GM23338 (cell line): ENCODE measurements at regions not wholly inside any gene's neighbourhood (a gene's known extent, or its start where the extent isn't known, plus 50 kb on each side); places are given as distances from the start of the nearest gene placed in this dataset.

Experiments
- ATAC-seq: fragments of 200-7000 bp; cut with Tn5 transposase; 3 replicates; pipeline ENCODE4 v1.9.1; 2020
- DNase-seq: peaks from one replicate; pipeline ENCODE4 v3.0.0-alpha.2; 2015; ENCODE audit warnings: low spot score
- H2AFZ ChIP-seq: fragments of 200-600 bp; sonication (generic); 2 replicates; pipeline ENCODE4 v1.8.0; 2016; ENCODE audit warnings: antibody characterized with exemption, mild to moderate bottlenecking, moderate library complexity
- H3F3A ChIP-seq: fragments of 200-600 bp; sonication (generic); replicated peaks from 2 replicates; pipeline ENCODE4 v1.8.0; 2017; ENCODE audit warnings: antibody characterized with exemption, mixed run types, low read depth
- H3K27ac ChIP-seq: fragments of 200-600 bp; sonication (generic); 2 replicates; pipeline ENCODE4 v1.6.1; 2016; ENCODE audit warnings: low read depth
- H3K27me3 ChIP-seq: fragments of 200-600 bp; sonication (generic); 2 replicates; pipeline ENCODE4 v1.8.0; 2016; ENCODE audit warnings: mild to moderate bottlenecking, mixed run types, moderate library complexity; ENCODE audit not compliant: insufficient read depth
- H3K36me3 ChIP-seq: fragments of 200-600 bp; sonication (generic); 2 replicates; pipeline ENCODE4 v1.8.0; 2016; ENCODE audit warnings: mild to moderate bottlenecking; ENCODE audit not compliant: insufficient read depth
- H3K4me1 ChIP-seq: fragments of 200-600 bp; sonication (generic); 2 replicates; pipeline ENCODE4 v1.8.0; 2016; ENCODE audit warnings: mild to moderate bottlenecking, moderate library complexity; ENCODE audit not compliant: insufficient read depth
- H3K4me2 ChIP-seq: fragments of 200-600 bp; sonication (generic); 2 replicates; pipeline ENCODE4 v1.7.1; 2017; ENCODE audit warnings: mixed run types
- H3K4me3 ChIP-seq: fragments of 200-600 bp; sonication (generic); 2 replicates; pipeline ENCODE4 v1.6.1; 2016; ENCODE audit warnings: mixed run types
- H3K79me2 ChIP-seq: fragments of 200-600 bp; sonication (generic); replicated peaks from 2 replicates; pipeline ENCODE4 v1.8.0; 2017; ENCODE audit warnings: mild to moderate bottlenecking; ENCODE audit not compliant: insufficient read depth
- H3K9me2 ChIP-seq: fragments of 200-600 bp; sonication (generic); 2 replicates; pipeline ENCODE4 v1.8.0; 2017; ENCODE audit not compliant: insufficient read depth
- H4K20me1 ChIP-seq: fragments of 200-600 bp; sonication (generic); replicated peaks from 2 replicates; pipeline ENCODE4 v1.8.0; 2017; ENCODE audit warnings: mild to moderate bottlenecking; ENCODE audit not compliant: insufficient read depth
- H3K27ac Mint-ChIP-seq: 2 replicates; pipeline ENCODE4 v1.8.0; 2020; ENCODE audit warnings: inconsistent platforms, mild to moderate bottlenecking, moderate library complexity, mixed read lengths
- H3K27me3 Mint-ChIP-seq: 3 replicates; pipeline ENCODE4 v1.8.0; 2022; ENCODE audit warnings: low read depth, mild to moderate bottlenecking, moderate library complexity, mixed read lengths, inconsistent platforms; ENCODE audit not compliant: insufficient read depth, poor library complexity
- H3K36me3 Mint-ChIP-seq: 3 replicates; pipeline ENCODE4 v1.8.0; 2021; ENCODE audit warnings: low read depth, mild to moderate bottlenecking, inconsistent platforms, moderate library complexity, mixed read lengths
- H3K4me1 Mint-ChIP-seq: 3 replicates; pipeline ENCODE4 v1.8.0; 2020; ENCODE audit warnings: mild to moderate bottlenecking, inconsistent platforms, mixed read lengths
- H3K4me3 Mint-ChIP-seq: 3 replicates; pipeline ENCODE4 v1.8.0; 2021; ENCODE audit warnings: moderate library complexity, mild to moderate bottlenecking, inconsistent platforms, mixed read lengths
- H3K9me3 Mint-ChIP-seq: 3 replicates; pipeline ENCODE4 v1.8.0; 2020; ENCODE audit warnings: moderate library complexity, mild to moderate bottlenecking, inconsistent platforms, mixed read lengths
- EZH2 ChIP-seq: fragments of 200-600 bp; sonication (generic); IDR thresholded peaks from one replicate; pipeline ENCODE4 v1.8.0; 2017; ENCODE audit warnings: antibody characterized with exemption, mild to moderate bottlenecking, low read depth; ENCODE audit not compliant: unreplicated experiment
- EZH2phosphoT487 ChIP-seq: fragments of 200-600 bp; sonication (generic); IDR thresholded peaks from one replicate; pipeline ENCODE4 v1.8.1; 2018; ENCODE audit warnings: antibody characterized with exemption; ENCODE audit not compliant: unreplicated experiment
- JUNB ChIP-seq: IDR thresholded peaks from one replicate; pipeline ENCODE4 v1.6.1; 2016; ENCODE audit warnings: antibody characterized with exemption; ENCODE audit not compliant: unreplicated experiment
- NANOG ChIP-seq: IDR thresholded peaks from 2 replicates; pipeline ENCODE4 v1.6.1; 2016; ENCODE audit warnings: antibody characterized with exemption, borderline replicate concordance
- POLR2AphosphoS5 ChIP-seq: IDR thresholded peaks from 2 replicates; pipeline ENCODE4 v1.6.1; 2016; ENCODE audit warnings: antibody characterized with exemption, low read depth
- ZNF114 ChIP-seq: fragments of 250-450 bp; sonication (Bioruptor Pico); IDR thresholded peaks from 2 replicates; pipeline ENCODE4 v1.5.0; 2020; ENCODE audit warnings: mild to moderate bottlenecking, moderate library complexity
- TF ChIP-seq, protein P1 (sequence below): IDR thresholded peaks from 2 replicates; pipeline ENCODE4 v1.6.1; 2016; ENCODE audit warnings: antibody characterized with exemption
- TF ChIP-seq, protein P2 (sequence below), 2 experiments: fragments of 200-600 bp in 1 of 2; sonication (generic) in 1 of 2; conservative IDR thresholded peaks; 2 replicates each; pipeline versions ENCODE4 v1.5.1 to v1.6.1; 2016 to 2017; ENCODE audit warnings: antibody characterized with exemption in 2 of 2, low read depth in 2 of 2, mild to moderate bottlenecking in 2 of 2, moderate library complexity in 1 of 2

DNA sequence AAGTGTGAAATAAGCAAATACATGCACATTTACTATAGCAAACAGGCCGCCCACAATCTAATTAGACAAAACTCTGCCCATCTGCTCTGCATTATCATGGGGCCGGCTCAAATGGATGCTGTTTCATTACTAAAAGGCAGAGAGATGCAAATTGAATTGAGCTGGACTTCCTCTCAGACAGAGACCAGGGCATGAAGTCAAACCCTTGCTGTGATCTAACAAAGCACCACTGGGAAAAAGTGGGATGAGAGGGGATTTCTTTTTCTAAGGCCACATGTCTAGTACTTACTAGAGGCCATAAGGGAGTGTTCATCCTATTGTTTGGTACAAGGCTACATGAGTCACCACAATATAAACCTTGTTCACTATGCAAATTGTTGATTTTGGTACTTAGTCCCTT, 614.7 kb downstream of the ISL1 start:
- Histone ChIP-seq H3K4me1 (no peaks in the 10 kb centered on the region), H3K9me2 (no peaks in the 10 kb centered on the region), H3K36me3 (no peaks in the 10 kb centered on the region), H3F3A (no peaks in the 10 kb centered on the region), H4K20me1 (no peaks in the 10 kb centered on the region), H2AFZ (peak overlapping the region; percentile 23; the same call in 1 of the 2 replicates), H3K4me2 (no peak overlapping the region), H3K4me3 (no peak overlapping the region), H3K27ac (no peak overlapping the region), H3K27me3 (no peaks in the 10 kb centered on the region), H3K79me2 (no peaks in the 10 kb centered on the region)
- no peak for TF ChIP-seq NANOG
- no peak for TF ChIP-seq EZH2
- no peak for TF ChIP-seq ZNF114
- TF ChIP-seq POLR2AphosphoS5 = no peak
- ATAC-seq (no peak), DNase-seq (no peak)
- Mint-ChIP-seq H3K4me3 (no peak overlapping the region), H3K4me1 (peaks cover 3% of the 10 kb centered on the region), H3K27me3 (no peaks in the 10 kb centered on the region), H3K27ac (no peak overlapping the region), H3K9me3 (peaks cover 3% of the 10 kb centered on the region; the same call in 1 of the 3 replicates), H3K36me3 (no peaks in the 10 kb centered on the region; the same call in 2 of the 3 replicates)

DNA sequence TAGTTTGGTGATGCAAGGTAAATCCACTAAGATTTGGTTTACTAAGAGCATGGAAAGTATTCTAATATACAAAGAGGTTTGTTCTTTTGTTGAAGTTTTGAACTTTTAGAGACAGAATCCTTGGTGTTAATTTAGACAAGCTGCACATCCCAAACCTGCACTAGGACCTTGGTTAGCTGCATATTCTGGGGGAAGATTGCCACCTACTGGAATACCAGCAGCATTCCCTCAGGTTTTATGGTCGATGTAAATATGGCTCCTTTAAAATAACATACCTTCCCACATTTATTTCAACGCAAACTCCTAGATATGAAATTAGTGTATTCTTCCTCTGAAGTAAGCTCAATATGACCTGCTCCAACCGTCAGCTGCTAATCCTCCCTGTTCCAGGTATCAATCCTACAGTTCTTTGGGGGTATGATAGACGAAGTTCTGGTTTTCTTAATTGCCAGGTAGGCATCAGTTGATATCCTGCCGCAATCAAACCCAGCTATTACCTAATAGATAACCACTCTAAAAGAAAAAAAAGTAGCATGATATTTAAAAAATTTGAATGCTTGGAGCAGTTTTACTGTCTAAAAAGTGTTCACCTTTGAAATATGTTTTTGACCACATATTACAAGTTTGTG, 624.1 kb downstream of the ISL1 start:
- TF ChIP-seq POLR2AphosphoS5 (no peak), EZH2phosphoT487 (no peak), JUNB (no peak)
- TF ChIP-seq, protein P1, sequence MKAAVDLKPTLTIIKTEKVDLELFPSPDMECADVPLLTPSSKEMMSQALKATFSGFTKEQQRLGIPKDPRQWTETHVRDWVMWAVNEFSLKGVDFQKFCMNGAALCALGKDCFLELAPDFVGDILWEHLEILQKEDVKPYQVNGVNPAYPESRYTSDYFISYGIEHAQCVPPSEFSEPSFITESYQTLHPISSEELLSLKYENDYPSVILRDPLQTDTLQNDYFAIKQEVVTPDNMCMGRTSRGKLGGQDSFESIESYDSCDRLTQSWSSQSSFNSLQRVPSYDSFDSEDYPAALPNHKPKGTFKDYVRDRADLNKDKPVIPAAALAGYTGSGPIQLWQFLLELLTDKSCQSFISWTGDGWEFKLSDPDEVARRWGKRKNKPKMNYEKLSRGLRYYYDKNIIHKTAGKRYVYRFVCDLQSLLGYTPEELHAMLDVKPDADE = no peak
- TF ChIP-seq, protein P2, sequence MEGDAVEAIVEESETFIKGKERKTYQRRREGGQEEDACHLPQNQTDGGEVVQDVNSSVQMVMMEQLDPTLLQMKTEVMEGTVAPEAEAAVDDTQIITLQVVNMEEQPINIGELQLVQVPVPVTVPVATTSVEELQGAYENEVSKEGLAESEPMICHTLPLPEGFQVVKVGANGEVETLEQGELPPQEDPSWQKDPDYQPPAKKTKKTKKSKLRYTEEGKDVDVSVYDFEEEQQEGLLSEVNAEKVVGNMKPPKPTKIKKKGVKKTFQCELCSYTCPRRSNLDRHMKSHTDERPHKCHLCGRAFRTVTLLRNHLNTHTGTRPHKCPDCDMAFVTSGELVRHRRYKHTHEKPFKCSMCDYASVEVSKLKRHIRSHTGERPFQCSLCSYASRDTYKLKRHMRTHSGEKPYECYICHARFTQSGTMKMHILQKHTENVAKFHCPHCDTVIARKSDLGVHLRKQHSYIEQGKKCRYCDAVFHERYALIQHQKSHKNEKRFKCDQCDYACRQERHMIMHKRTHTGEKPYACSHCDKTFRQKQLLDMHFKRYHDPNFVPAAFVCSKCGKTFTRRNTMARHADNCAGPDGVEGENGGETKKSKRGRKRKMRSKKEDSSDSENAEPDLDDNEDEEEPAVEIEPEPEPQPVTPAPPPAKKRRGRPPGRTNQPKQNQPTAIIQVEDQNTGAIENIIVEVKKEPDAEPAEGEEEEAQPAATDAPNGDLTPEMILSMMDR (conservative IDR thresholded peaks at IDR 0.05; ENCODE audit: low read depth in 2 of 2) = peak; percentile 88 to 93

More for the DNA sequence above, 624.1 kb downstream of the ISL1 start:
- Histone ChIP-seq H3K4me1 (no peaks in the 10 kb centered on the region), H4K20me1 (no peaks in the 10 kb centered on the region), H3K79me2 (no peaks in the 10 kb centered on the region), H3F3A (no peaks in the 10 kb centered on the region), H3K4me3 (no peak overlapping the region), H3K27ac (no peak overlapping the region), H3K36me3 (no peaks in the 10 kb centered on the region), H2AFZ (no peak overlapping the region), H3K27me3 (no peaks in the 10 kb centered on the region), H3K4me2 (no peak overlapping the region), H3K9me2 (no peaks in the 10 kb centered on the region)
- Mint-ChIP-seq H3K4me3 (no peak overlapping the region), H3K36me3 (no peaks in the 10 kb centered on the region), H3K4me1 (peaks cover 13% of the 10 kb centered on the region), H3K27me3 (no peaks in the 10 kb centered on the region), H3K9me3 (no peaks in the 10 kb centered on the region), H3K27ac (no peak overlapping the region)
- DNase-seq (peak; percentile 66), ATAC-seq (peak; percentile 77)
